Right lobe of liver (tissue), 6 donors: ENCODE measurements at regions not wholly inside any gene's neighbourhood (a gene's known extent, or its start where the extent isn't known, plus 50 kb on each side); places are given as distances from the start of the nearest gene placed in this dataset.

Source experiments
- ATAC-seq, 4 donors: fragments of 200-7000 bp; cut with Tn5 transposase; one replicate each; pipeline ENCODE4 v1.9.1; 2020; ENCODE audit warnings: mild to moderate bottlenecking in 4 of 4, moderate library complexity in 4 of 4
- DNase-seq, 3 donors: peaks; one replicate each; pipeline ENCODE4 v3.0.0-alpha.2; 2020
- H3K27ac ChIP-seq, 3 donors: fragments of 200-600 bp; one replicate each; pipeline ENCODE4 v1.8.0; 2022
- H3K27me3 ChIP-seq, 2 donors: fragments of 200-600 bp; one replicate each; pipeline ENCODE4 v1.8.0; 2022
- H3K36me3 ChIP-seq, 4 donors: fragments of 200-600 bp; sonication (generic) in 1 of 4; one replicate each; pipeline versions ENCODE4 v1.5.1 to v1.8.0; 2017 to 2022; ENCODE audit warnings: control low read depth in 1 of 4
- H3K4me1 ChIP-seq, 4 donors: fragments of 200-600 bp; sonication (generic) in 1 of 4; one replicate each; pipeline versions ENCODE4 v1.5.1 to v1.8.0; 2017 to 2022; ENCODE audit warnings: control low read depth in 1 of 4
- H3K4me3 ChIP-seq, 3 donors: fragments of 200-600 bp; one replicate each; pipeline ENCODE4 v1.8.0; 2022
- H3K9me3 ChIP-seq, 4 donors: fragments of 200-600 bp; sonication (generic) in 1 of 4; one replicate each; pipeline versions ENCODE4 v1.5.1 to v1.8.0; 2017 to 2022; ENCODE audit warnings: control low read depth in 1 of 4
- POLR2A ChIP-seq: fragments of 450-650 bp; IDR thresholded peaks from one replicate; pipeline ENCODE4 v1.6.1; 2017; ENCODE audit warnings: antibody characterized with exemption, mild to moderate bottlenecking
- WGBS: methylation state at CpG from one replicate; pipeline ENCODE4 v1.1.6; 2018; ENCODE audit warnings: low coverage, low lambda C conversion rate; ENCODE audit not compliant: insufficient coverage; ENCODE audit errors: missing lambda C conversion rate; 5-methylcytosine and 5-hydroxymethylcytosine counted together
- intact Hi-C, 2 donors: fragments of 100-400 bp; cut with DNase I; formaldehyde crosslinking; loops; one replicate each; pipeline versions ENCODE4 v1.11.2 to v1.14.1; 2022
- TF ChIP-seq, protein P1 (sequence below), 4 donors: fragments of 200-600 bp in 3 of 4; fragments of 450-650 bp in 1 of 4; IDR thresholded peaks; one replicate each; pipeline versions ENCODE4 v1.5.1 to v1.8.0; 2016 to 2022; ENCODE audit warnings: antibody characterized with exemption in 4 of 4, mild to moderate bottlenecking in 2 of 4
- donor health status: DM: no; HTN: yes; CAD: no.
- donor health status: DM: no; HTN: no; CAD: no.
- donor health status: DM: no; HTN: no; CAD: no.
- donor health status: DM: no; HTN: yes; CAD: no.
- donor health status: DM: no; HTN: yes; CAD: no.

DNA sequence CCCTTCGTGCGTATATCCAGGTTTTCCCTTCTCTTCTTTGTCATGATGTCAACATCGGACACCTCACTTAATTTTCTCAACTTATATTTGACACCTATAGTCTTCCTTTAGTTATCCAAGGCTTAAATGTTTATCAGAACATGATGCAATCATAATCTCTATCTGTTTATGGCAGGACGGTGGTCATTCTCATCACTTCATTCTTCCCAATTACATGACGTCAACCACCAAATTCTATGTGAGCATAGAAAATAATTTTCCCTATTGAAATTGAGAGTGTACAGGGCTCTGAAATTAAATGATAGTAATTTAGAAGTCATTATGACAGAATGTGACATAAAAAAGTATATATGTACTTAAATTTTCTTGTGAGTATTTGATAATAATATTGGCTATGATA, 345.4 kb downstream of the CDH9 start:
- H3K27me3 ChIP-seq: no peaks in the 10 kb centered on the region
- no peak for DNase-seq

DNA sequence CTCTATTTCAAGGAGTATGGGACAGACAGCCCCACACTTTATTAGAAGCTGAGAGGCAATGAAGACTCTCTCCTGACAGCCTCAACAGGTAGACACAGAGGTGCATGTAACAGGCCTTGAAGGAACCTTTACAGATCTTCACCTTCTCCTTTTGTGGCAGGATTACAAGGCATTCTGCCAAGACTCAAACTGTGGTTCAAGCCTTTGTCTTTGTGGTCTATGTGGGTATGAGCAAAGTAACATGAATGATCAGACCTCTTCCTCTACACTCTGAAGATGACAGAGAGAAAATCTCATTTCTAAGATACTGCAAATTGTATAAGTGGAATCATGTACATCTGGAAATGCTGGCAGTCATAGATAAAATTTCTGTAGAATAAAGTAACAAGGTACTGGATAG, 346.9 kb downstream of the CDH9 start:
- TF ChIP-seq, protein P1, sequence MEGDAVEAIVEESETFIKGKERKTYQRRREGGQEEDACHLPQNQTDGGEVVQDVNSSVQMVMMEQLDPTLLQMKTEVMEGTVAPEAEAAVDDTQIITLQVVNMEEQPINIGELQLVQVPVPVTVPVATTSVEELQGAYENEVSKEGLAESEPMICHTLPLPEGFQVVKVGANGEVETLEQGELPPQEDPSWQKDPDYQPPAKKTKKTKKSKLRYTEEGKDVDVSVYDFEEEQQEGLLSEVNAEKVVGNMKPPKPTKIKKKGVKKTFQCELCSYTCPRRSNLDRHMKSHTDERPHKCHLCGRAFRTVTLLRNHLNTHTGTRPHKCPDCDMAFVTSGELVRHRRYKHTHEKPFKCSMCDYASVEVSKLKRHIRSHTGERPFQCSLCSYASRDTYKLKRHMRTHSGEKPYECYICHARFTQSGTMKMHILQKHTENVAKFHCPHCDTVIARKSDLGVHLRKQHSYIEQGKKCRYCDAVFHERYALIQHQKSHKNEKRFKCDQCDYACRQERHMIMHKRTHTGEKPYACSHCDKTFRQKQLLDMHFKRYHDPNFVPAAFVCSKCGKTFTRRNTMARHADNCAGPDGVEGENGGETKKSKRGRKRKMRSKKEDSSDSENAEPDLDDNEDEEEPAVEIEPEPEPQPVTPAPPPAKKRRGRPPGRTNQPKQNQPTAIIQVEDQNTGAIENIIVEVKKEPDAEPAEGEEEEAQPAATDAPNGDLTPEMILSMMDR (IDR thresholded peaks at IDR 0.05): no peak
- no peak for TF ChIP-seq POLR2A
- Histone ChIP-seq H3K27me3 (no peaks in the 10 kb centered on the region), H3K4me1 (no peaks in the 10 kb centered on the region), H3K9me3 (no peaks in the 10 kb centered on the region), H3K4me3 (no peak overlapping the region), H3K36me3 (no peaks in the 10 kb centered on the region), H3K27ac (no peak overlapping the region)
- ATAC-seq: no peak
- intact Hi-C loops: no loop called here
- DNase-seq: no peak

More for the DNA sequence above, 345.4 kb downstream of the CDH9 start:
- Histone ChIP-seq H3K27ac (no peak overlapping the region), H3K4me3 (no peak overlapping the region), H3K9me3 (no peaks in the 10 kb centered on the region), H3K4me1 (no peaks in the 10 kb centered on the region), H3K36me3 (no peaks in the 10 kb centered on the region)
- TF ChIP-seq, protein P1 (IDR thresholded peaks at IDR 0.05): no peak
- TF ChIP-seq POLR2A: no peak
- no peak for ATAC-seq
- intact Hi-C loops: no loop called here
- 53% methylated on average over 5 of the region's 5 CpGs for WGBS

DNA sequence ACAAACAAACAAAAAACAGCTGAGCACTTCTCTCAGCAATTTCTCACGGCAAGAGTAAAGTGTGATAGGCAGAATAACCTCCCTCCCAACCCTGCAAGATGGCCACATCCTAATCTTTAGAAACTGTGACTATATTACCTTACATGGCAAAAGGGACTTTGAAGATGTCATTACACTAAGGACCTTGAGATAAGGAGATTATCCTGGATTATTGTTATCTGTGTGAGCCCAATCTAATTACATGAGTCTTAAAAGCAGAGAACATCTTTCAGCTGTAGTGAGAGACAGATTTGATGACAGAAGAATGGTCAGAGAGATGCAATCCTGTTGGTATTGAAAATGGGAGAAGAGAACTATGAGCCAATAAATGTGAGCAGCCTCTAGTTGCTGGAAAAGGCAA, 347.9 kb downstream of the CDH9 start:
- no peak for DNase-seq

DNA sequence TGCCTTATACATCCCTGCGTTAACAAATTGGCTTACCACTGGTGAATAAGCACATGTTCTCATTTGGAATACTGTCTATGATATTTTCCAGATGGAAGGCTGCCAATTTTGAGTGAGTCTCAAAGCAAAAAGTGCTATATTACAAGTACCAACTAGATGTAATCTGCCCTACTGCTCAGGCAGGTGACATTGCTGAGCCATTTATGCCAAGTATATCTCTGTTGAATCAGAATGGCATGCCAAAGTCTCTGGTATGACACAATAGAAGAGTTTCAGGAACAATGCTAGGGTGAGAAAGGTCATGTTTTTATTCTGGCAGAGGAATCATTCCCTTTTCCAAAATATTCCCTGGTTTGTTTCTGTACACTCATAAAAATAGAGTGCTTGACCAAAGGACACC, 356.5 kb downstream of the CDH9 start:
- no peaks in the 10 kb centered on the region for H3K4me1 ChIP-seq
- ATAC-seq (no peak), DNase-seq (no peak)
- no peak overlapping the region for H3K27ac ChIP-seq
- no peaks in the 10 kb centered on the region for H3K36me3 ChIP-seq
- TF ChIP-seq, protein P1 (IDR thresholded peaks at IDR 0.05): no peak
- no peak for TF ChIP-seq POLR2A
- WGBS: 67% methylated on average over 1 of the region's 1 CpG
- no peaks in the 10 kb centered on the region for H3K9me3 ChIP-seq
- no peaks in the 10 kb centered on the region for H3K27me3 ChIP-seq
- intact Hi-C loops: no loop called here
- H3K4me3 ChIP-seq: no peak overlapping the region

More for the DNA sequence above, 347.9 kb downstream of the CDH9 start:
- no peak overlapping the region for H3K27ac ChIP-seq
- intact Hi-C loops: no loop called here
- H3K4me1 ChIP-seq: no peaks in the 10 kb centered on the region
- H3K27me3 ChIP-seq: no peaks in the 10 kb centered on the region
- no peak for ATAC-seq
- H3K36me3 ChIP-seq: no peaks in the 10 kb centered on the region
- 30% methylated on average over 1 of the region's 1 CpG for WGBS
- no peak overlapping the region for H3K4me3 ChIP-seq
- TF ChIP-seq, protein P1 (IDR thresholded peaks at IDR 0.05): no peak
- no peak for TF ChIP-seq POLR2A
- no peaks in the 10 kb centered on the region for H3K9me3 ChIP-seq

DNA sequence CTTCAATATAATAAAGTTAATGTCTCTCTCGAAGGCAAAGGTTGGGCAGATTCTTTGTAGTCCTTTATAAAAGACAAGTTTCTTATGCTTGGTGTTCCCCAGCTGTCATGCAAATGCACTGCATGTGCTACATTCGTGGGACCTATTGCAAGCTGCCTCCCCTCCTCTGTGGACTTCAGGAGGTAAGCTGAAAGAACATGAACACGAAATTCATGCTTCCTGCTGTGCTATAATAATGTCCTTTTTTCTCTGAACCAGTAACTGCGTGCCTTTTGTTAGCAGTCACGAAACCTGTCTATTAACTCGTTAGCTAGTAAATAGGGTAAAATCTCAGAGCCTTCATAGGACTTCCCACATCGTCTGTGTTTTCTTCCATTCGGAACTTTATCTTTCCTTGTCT, 363.5 kb downstream of the CDH9 start:
- no peaks in the 10 kb centered on the region for H3K9me3 ChIP-seq
- intact Hi-C loops: no loop called here
- H3K4me1 ChIP-seq: no peaks in the 10 kb centered on the region
- no peak for ATAC-seq
- H3K36me3 ChIP-seq: no peaks in the 10 kb centered on the region
- H3K4me3 ChIP-seq: no peak overlapping the region
- TF ChIP-seq, protein P1 (IDR thresholded peaks at IDR 0.05): no peak
- TF ChIP-seq POLR2A: no peak
- no peak overlapping the region for H3K27ac ChIP-seq
- 28% methylated on average over 8 of the region's 8 CpGs for WGBS
- H3K27me3 ChIP-seq: no peaks in the 10 kb centered on the region
- DNase-seq: no peak
